Left ventricle myocardium inferior (tissue), 1 donor: ENCODE measurements at regions not wholly inside any gene's neighbourhood (a gene's known extent, or its start where the extent isn't known, plus 50 kb on each side); places are given as distances from the start of the nearest gene placed in this dataset.

Experiments used
- DNase-seq: peaks from one replicate; pipeline ENCODE4 v3.0.0-alpha.2; 2020
- H3K27ac ChIP-seq: fragments of 200-600 bp; replicated peaks from 2 replicates; pipeline ENCODE4 v1.8.0; 2021
- H3K27me3 ChIP-seq: fragments of 200-600 bp; 2 replicates; pipeline ENCODE4 v1.8.0; 2021; ENCODE audit warnings: low read depth
- H3K36me3 ChIP-seq: fragments of 200-600 bp; 2 replicates; pipeline ENCODE4 v1.8.0; 2021
- H3K4me1 ChIP-seq: fragments of 200-600 bp; 2 replicates; pipeline ENCODE4 v1.8.0; 2021
- H3K4me3 ChIP-seq: fragments of 200-600 bp; 2 replicates; pipeline ENCODE4 v1.8.0; 2021; ENCODE audit warnings: mild to moderate bottlenecking, moderate library complexity
- H3K9me3 ChIP-seq: fragments of 200-600 bp; replicated peaks from 2 replicates; pipeline ENCODE4 v1.8.0; 2021
- CTCF ChIP-seq: fragments of 200-600 bp; IDR thresholded peaks from 2 replicates; pipeline ENCODE4 v1.8.0; 2021; ENCODE audit warnings: antibody characterized with exemption, mild to moderate bottlenecking, borderline replicate concordance
- intact Hi-C: fragments of 100-400 bp; cut with micrococcal nuclease; formaldehyde crosslinking; loops from one replicate; pipeline ENCODE4 v1.11.0; 2022
- donor health status: DM: no; HTN: yes; CAD: no; lungs with severe emphysema.

GRCh38 chr22:49369726-49370626 lies 457.7 kb downstream of the BRD1 start:
- H3K4me3 ChIP-seq, result no peak overlapping the region
- H3K9me3 ChIP-seq, result no peaks in the 10 kb centered on the region
- intact Hi-C loops, result no loop called here
- peaks cover 78% of the 10 kb centered on the region for H3K27me3 ChIP-seq
- DNase-seq, result no peak
- no peak for TF ChIP-seq CTCF
- no peaks in the 10 kb centered on the region for H3K4me1 ChIP-seq
- H3K27ac ChIP-seq, result no peak overlapping the region
- no peaks in the 10 kb centered on the region for H3K36me3 ChIP-seq

- H3K9me3 ChIP-seq, result no peaks in the 10 kb centered on the region
- DNase-seq, result no peak
- H3K27me3 ChIP-seq, result peaks cover 84% of the 10 kb centered on the region
- no peaks in the 10 kb centered on the region for H3K4me1 ChIP-seq
- H3K27ac ChIP-seq, result no peak overlapping the region
- no peaks in the 10 kb centered on the region for H3K36me3 ChIP-seq
- no peak for TF ChIP-seq CTCF
- H3K4me3 ChIP-seq, result no peak overlapping the region
- intact Hi-C loops, result no loop called here
These were observed 458.5 kb downstream of the BRD1 start for GRCh38 chr22:49368976-49369725.

- intact Hi-C loops, result no loop called here
- peaks cover 83% of the 10 kb centered on the region for H3K27me3 ChIP-seq
- no peaks in the 10 kb centered on the region for H3K36me3 ChIP-seq
- no peak for DNase-seq
- no peaks in the 10 kb centered on the region for H3K9me3 ChIP-seq
- no peak overlapping the region for H3K4me3 ChIP-seq
- no peak overlapping the region for H3K27ac ChIP-seq
- no peaks in the 10 kb centered on the region for H3K4me1 ChIP-seq
- TF ChIP-seq CTCF, result no peak
These were observed 459.3 kb downstream of the BRD1 start for GRCh38 chr22:49368221-49368975.

GRCh38 chr22:49367041-49367697 lies 460.5 kb downstream of the BRD1 start:
- Histone ChIP-seq H3K4me1 (no peaks in the 10 kb centered on the region), H3K36me3 (no peaks in the 10 kb centered on the region), H3K27me3 (peaks cover 83% of the 10 kb centered on the region), H3K27ac (no peak overlapping the region), H3K9me3 (no peaks in the 10 kb centered on the region), H3K4me3 (no peak overlapping the region)
- no peak for DNase-seq
- intact Hi-C loops, result no loop called here
- no peak for TF ChIP-seq CTCF

GRCh38 chr22:49366437-49366836 lies 461.2 kb downstream of the BRD1 start:
- TF ChIP-seq CTCF, result no peak
- no peaks in the 10 kb centered on the region for H3K9me3 ChIP-seq
- peaks cover 82% of the 10 kb centered on the region for H3K27me3 ChIP-seq
- no peaks in the 10 kb centered on the region for H3K36me3 ChIP-seq
- no peaks in the 10 kb centered on the region for H3K4me1 ChIP-seq
- H3K27ac ChIP-seq, result no peak overlapping the region
- intact Hi-C loops, result no loop called here
- DNase-seq, result no peak
- no peak overlapping the region for H3K4me3 ChIP-seq
